ENCODE measurements at regions not wholly inside any gene's neighbourhood (a gene's known extent, or its start where the extent isn't known, plus 50 kb on each side); places are given as distances from the start of the nearest gene placed in this dataset.

DNA sequence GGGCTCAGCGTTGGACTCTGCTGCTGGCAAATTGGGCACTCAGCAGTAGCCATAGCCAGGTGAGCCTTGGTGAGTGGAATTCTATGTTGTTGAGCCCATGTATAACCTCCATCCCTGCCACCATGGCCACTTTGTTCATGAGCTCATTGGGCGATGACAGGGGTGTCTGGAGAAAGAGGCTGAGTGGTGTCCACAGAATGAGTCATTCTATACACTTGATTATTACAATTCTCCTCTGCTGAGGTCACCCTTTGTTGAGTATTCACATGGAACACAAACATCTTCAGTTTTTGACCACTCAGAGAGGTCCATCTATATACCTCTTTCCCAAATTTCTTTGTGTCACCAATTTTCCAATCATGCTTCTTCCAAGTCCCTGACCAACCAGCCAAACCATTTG, 1341.7 kb downstream of the PCDH7 start:
- TF ChIP-seq ZNF70 (CRISPR knock-in tag; IDR thresholded peaks at IDR 0.05) (no peak), ZFP30 (CRISPR knock-in tag; IDR thresholded peaks at IDR 0.05) (no peak), GLIS3 (CRISPR knock-in tag; IDR thresholded peaks at IDR 0.05) (no peak), ARNTL (CRISPR knock-in tag; IDR thresholded peaks at IDR 0.05; ENCODE audit: borderline replicate concordance, low read depth) (no peak), RARB (CRISPR knock-in tag; IDR thresholded peaks at IDR 0.05) (no peak), BACH2 (CRISPR knock-in tag; IDR thresholded peaks at IDR 0.05; ENCODE audit: borderline replicate concordance) (no peak), TCF4 (CRISPR knock-in tag; IDR thresholded peaks at IDR 0.05; ENCODE audit: borderline replicate concordance) (no peak), SNAI2 (CRISPR knock-in tag; IDR thresholded peaks at IDR 0.05) (no peak), ZFP3 (CRISPR knock-in tag; IDR thresholded peaks at IDR 0.05) (no peak), ZC3H10 (CRISPR knock-in tag; IDR thresholded peaks at IDR 0.05) (no peak), PPARA (CRISPR knock-in tag; IDR thresholded peaks at IDR 0.05; ENCODE audit: borderline replicate concordance) (no peak)
- TF ChIP-seq, protein P1, sequence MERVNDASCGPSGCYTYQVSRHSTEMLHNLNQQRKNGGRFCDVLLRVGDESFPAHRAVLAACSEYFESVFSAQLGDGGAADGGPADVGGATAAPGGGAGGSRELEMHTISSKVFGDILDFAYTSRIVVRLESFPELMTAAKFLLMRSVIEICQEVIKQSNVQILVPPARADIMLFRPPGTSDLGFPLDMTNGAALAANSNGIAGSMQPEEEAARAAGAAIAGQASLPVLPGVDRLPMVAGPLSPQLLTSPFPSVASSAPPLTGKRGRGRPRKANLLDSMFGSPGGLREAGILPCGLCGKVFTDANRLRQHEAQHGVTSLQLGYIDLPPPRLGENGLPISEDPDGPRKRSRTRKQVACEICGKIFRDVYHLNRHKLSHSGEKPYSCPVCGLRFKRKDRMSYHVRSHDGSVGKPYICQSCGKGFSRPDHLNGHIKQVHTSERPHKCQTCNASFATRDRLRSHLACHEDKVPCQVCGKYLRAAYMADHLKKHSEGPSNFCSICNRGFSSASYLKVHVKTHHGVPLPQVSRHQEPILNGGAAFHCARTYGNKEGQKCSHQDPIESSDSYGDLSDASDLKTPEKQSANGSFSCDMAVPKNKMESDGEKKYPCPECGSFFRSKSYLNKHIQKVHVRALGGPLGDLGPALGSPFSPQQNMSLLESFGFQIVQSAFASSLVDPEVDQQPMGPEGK (CRISPR knock-in tag; IDR thresholded peaks at IDR 0.05; ENCODE audit: borderline replicate concordance): no peak
- TF ChIP-seq, protein P2, sequence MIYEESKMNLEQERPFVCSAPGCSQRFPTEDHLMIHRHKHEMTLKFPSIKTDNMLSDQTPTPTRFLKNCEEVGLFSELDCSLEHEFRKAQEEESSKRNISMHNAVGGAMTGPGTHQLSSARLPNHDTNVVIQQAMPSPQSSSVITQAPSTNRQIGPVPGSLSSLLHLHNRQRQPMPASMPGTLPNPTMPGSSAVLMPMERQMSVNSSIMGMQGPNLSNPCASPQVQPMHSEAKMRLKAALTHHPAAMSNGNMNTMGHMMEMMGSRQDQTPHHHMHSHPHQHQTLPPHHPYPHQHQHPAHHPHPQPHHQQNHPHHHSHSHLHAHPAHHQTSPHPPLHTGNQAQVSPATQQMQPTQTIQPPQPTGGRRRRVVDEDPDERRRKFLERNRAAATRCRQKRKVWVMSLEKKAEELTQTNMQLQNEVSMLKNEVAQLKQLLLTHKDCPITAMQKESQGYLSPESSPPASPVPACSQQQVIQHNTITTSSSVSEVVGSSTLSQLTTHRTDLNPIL (CRISPR knock-in tag; IDR thresholded peaks at IDR 0.05; ENCODE audit: low read depth): no peak
- TF ChIP-seq, protein P3, sequence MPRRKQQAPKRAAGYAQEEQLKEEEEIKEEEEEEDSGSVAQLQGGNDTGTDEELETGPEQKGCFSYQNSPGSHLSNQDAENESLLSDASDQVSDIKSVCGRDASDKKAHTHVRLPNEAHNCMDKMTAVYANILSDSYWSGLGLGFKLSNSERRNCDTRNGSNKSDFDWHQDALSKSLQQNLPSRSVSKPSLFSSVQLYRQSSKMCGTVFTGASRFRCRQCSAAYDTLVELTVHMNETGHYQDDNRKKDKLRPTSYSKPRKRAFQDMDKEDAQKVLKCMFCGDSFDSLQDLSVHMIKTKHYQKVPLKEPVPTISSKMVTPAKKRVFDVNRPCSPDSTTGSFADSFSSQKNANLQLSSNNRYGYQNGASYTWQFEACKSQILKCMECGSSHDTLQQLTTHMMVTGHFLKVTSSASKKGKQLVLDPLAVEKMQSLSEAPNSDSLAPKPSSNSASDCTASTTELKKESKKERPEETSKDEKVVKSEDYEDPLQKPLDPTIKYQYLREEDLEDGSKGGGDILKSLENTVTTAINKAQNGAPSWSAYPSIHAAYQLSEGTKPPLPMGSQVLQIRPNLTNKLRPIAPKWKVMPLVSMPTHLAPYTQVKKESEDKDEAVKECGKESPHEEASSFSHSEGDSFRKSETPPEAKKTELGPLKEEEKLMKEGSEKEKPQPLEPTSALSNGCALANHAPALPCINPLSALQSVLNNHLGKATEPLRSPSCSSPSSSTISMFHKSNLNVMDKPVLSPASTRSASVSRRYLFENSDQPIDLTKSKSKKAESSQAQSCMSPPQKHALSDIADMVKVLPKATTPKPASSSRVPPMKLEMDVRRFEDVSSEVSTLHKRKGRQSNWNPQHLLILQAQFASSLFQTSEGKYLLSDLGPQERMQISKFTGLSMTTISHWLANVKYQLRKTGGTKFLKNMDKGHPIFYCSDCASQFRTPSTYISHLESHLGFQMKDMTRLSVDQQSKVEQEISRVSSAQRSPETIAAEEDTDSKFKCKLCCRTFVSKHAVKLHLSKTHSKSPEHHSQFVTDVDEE (CRISPR knock-in tag; IDR thresholded peaks at IDR 0.05): no peak

All from SK-N-SH treated with all-trans-retinoic acid at 6 μM for 48 hours (cell line).